Liver (tissue), 7 donors: ENCODE measurements at regions not wholly inside any gene's neighbourhood (a gene's known extent, or its start where the extent isn't known, plus 50 kb on each side); places are given as distances from the start of the nearest gene placed in this dataset.

Source experiments
- DNase-seq: peaks from one replicate; pipeline ENCODE4 v3.0.0-alpha.2; 2017; ENCODE audit warnings: low spot score
- H3K27ac ChIP-seq, 2 donors: one replicate each; pipeline ENCODE4 v1.7.0; 2013; ENCODE audit warnings: inconsistent platforms in 2 of 2, low read length in 2 of 2, control low read depth in 1 of 2, low read depth in 1 of 2, mild to moderate bottlenecking in 1 of 2
- H3K27me3 ChIP-seq, 4 donors: one replicate each; pipeline versions ENCODE4 v1.6.1 to v1.7.0; 2013; ENCODE audit warnings: low read length in 3 of 4, inconsistent platforms in 1 of 4, mild to moderate bottlenecking in 1 of 4, moderate library complexity in 1 of 4; ENCODE audit not compliant: control insufficient read depth in 4 of 4, insufficient read depth in 4 of 4
- H3K36me3 ChIP-seq, 4 donors: one replicate each; pipeline versions ENCODE4 v1.6.1 to v1.7.0; 2013; ENCODE audit warnings: low read length in 3 of 4, mild to moderate bottlenecking in 3 of 4, low read depth in 1 of 4, moderate library complexity in 1 of 4; ENCODE audit not compliant: control insufficient read depth in 4 of 4, insufficient read depth in 3 of 4
- H3K4me1 ChIP-seq, 4 donors: one replicate each; pipeline versions ENCODE4 v1.6.1 to v1.7.0; 2013; ENCODE audit warnings: low read length in 3 of 4, mild to moderate bottlenecking in 3 of 4, moderate library complexity in 1 of 4; ENCODE audit not compliant: control insufficient read depth in 4 of 4, insufficient read depth in 4 of 4
- H3K4me3 ChIP-seq, 3 donors: one replicate each; pipeline versions ENCODE4 v1.6.1 to v1.7.0; 2013; ENCODE audit warnings: low read length in 3 of 3, control low read depth in 1 of 3, low read depth in 1 of 3, mild to moderate bottlenecking in 1 of 3
- H3K9ac ChIP-seq, 2 donors: one replicate each; pipeline ENCODE4 v1.7.0; 2013; ENCODE audit warnings: low read length in 2 of 2, mild to moderate bottlenecking in 2 of 2, moderate library complexity in 2 of 2, control low read depth in 1 of 2, low read depth in 1 of 2
- H3K9me3 ChIP-seq, 4 donors: one replicate each; pipeline versions ENCODE4 v1.6.1 to v1.7.0; 2013; ENCODE audit warnings: low read length in 3 of 4; ENCODE audit not compliant: control insufficient read depth in 4 of 4
- GABPA ChIP-seq, 2 donors: IDR thresholded peaks in 1 of 2; conservative IDR thresholded peaks in 1 of 2; 2 replicates each; pipeline ENCODE4 v1.6.1; 2016; ENCODE audit warnings: antibody characterized with exemption in 2 of 2, mild to moderate bottlenecking in 1 of 2, moderate library complexity in 1 of 2
- HNF4A ChIP-seq, 2 donors: conservative IDR thresholded peaks; 2 replicates each; pipeline ENCODE4 v1.6.1; 2016; ENCODE audit warnings: antibody characterized with exemption in 2 of 2, mild to moderate bottlenecking in 2 of 2
- NR2F2 ChIP-seq: IDR thresholded peaks from 2 replicates; pipeline ENCODE4 v1.6.1; 2016; ENCODE audit warnings: antibody characterized with exemption
- RAD21 ChIP-seq, 2 donors: IDR thresholded peaks; 2 replicates each; pipeline ENCODE4 v1.6.1; 2016; ENCODE audit warnings: antibody characterized with exemption in 2 of 2, mild to moderate bottlenecking in 2 of 2
- SP1 ChIP-seq: IDR thresholded peaks from 2 replicates; pipeline ENCODE4 v1.6.1; 2018; ENCODE audit warnings: antibody characterized with exemption, mild to moderate bottlenecking
- TAF1 ChIP-seq: conservative IDR thresholded peaks from 2 replicates; pipeline ENCODE4 v1.6.1; 2016; ENCODE audit warnings: antibody characterized with exemption, mild to moderate bottlenecking
- WGBS: extraction: QIAGEN DNeasy Blood & Tissue Kit; methylation state at CpG from one replicate; pipeline ENCODE4 v1.1.7; 2013; 5-methylcytosine and 5-hydroxymethylcytosine counted together
- TF ChIP-seq, protein P1 (sequence below): IDR thresholded peaks from 2 replicates; pipeline ENCODE4 v1.6.1; 2016; ENCODE audit warnings: antibody characterized with exemption, mild to moderate bottlenecking
- TF ChIP-seq, protein P2 (sequence below): IDR thresholded peaks from 2 replicates; pipeline ENCODE4 v1.6.1; 2016; ENCODE audit warnings: antibody characterized with exemption
- TF ChIP-seq, protein P3 (sequence below): IDR thresholded peaks from 2 replicates; pipeline ENCODE4 v1.6.1; 2016; ENCODE audit warnings: antibody characterized with exemption
- TF ChIP-seq, protein P4 (sequence below): IDR thresholded peaks from 2 replicates; pipeline ENCODE4 v1.6.1; 2016; ENCODE audit warnings: antibody characterized with exemption
- donor health status: healthy.
- donor health status: healthy.
- donor health status: healthy.
- donor health status: healthy.

DNA sequence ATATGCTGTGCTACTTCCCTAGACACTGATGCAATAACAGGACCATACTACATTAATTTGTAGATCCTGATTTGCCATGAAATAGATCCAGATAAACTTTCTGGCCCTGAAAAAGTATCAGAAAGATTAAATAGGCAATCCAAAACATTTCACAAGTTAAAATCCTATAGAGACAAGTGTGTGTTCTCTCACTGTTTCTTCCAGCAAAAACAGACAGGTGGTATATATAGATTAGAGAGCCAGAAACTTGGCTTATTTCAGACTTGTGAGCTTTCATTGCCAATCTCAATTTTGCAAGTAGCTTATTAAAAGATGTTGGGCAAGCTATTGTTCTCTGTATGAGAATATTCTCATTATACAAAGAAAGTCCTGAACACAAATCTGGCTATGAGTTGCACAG, 289.1 kb upstream of the MANEA start (continued):
- TF ChIP-seq, protein P1, sequence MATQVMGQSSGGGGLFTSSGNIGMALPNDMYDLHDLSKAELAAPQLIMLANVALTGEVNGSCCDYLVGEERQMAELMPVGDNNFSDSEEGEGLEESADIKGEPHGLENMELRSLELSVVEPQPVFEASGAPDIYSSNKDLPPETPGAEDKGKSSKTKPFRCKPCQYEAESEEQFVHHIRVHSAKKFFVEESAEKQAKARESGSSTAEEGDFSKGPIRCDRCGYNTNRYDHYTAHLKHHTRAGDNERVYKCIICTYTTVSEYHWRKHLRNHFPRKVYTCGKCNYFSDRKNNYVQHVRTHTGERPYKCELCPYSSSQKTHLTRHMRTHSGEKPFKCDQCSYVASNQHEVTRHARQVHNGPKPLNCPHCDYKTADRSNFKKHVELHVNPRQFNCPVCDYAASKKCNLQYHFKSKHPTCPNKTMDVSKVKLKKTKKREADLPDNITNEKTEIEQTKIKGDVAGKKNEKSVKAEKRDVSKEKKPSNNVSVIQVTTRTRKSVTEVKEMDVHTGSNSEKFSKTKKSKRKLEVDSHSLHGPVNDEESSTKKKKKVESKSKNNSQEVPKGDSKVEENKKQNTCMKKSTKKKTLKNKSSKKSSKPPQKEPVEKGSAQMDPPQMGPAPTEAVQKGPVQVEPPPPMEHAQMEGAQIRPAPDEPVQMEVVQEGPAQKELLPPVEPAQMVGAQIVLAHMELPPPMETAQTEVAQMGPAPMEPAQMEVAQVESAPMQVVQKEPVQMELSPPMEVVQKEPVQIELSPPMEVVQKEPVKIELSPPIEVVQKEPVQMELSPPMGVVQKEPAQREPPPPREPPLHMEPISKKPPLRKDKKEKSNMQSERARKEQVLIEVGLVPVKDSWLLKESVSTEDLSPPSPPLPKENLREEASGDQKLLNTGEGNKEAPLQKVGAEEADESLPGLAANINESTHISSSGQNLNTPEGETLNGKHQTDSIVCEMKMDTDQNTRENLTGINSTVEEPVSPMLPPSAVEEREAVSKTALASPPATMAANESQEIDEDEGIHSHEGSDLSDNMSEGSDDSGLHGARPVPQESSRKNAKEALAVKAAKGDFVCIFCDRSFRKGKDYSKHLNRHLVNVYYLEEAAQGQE = no peak
- no peak for TF ChIP-seq RAD21 (IDR thresholded peaks at IDR 0.05)

DNA sequence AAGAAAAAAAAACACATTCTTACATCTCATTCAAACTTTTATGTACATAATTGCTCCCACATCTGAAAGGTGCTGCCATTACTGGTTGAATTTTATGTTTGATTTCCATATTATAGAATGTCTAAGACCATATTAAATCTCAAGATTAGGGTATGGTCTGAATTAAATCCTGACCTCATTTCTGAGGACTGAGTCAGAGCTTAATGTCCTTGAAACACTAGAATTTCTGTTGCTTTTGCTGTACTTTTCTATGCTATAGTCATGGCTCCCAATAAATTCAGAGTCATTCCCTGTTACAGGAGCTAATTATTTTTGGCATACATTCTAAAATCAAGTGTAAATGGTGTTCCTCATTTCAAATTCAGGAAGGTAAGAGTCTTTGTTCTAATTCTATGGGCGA, 285.3 kb upstream of the MANEA start:
- TF ChIP-seq NR2F2 (no peak), TAF1 (no peak), SP1 (no peak), RAD21 (IDR thresholded peaks at IDR 0.05) (no peak), GABPA (IDR thresholded peaks at IDR 0.05 in 1 of 2, conservative IDR thresholded peaks at IDR 0.05 in 1 of 2) (no peak)
- TF ChIP-seq, protein P2, sequence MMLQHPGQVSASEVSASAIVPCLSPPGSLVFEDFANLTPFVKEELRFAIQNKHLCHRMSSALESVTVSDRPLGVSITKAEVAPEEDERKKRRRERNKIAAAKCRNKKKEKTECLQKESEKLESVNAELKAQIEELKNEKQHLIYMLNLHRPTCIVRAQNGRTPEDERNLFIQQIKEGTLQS = no peak
- TF ChIP-seq, protein P1 = no peak
- TF ChIP-seq, protein P3, sequence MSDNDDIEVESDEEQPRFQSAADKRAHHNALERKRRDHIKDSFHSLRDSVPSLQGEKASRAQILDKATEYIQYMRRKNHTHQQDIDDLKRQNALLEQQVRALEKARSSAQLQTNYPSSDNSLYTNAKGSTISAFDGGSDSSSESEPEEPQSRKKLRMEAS = no peak

DNA sequence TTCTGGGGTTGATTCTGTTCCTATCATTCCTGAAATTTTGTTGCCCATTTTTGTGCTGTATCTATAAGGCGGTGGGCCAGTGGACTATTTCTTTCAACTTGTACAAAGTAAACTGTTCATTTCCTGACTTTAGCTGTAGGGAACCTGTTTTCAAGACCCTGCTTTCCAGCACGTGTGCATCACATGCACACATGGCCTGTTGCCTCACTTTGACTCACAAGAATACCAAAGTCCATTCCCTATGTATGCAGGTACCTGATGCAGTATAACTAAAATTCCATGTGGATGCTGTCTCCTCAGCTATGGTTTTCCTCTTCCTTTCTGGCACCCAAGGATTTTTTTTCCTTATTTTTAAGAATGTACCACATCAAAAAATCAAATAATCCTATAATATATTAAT, 284.1 kb upstream of the MANEA start:
- Histone ChIP-seq H3K27me3 (no peaks in the 10 kb centered on the region), H3K9me3 (no peaks in the 10 kb centered on the region), H3K4me3 (no peak overlapping the region), H3K36me3 (no peaks in the 10 kb centered on the region), H3K9ac (no peak overlapping the region), H3K27ac (no peak overlapping the region), H3K4me1 (no peaks in the 10 kb centered on the region)
- TF ChIP-seq, protein P4, sequence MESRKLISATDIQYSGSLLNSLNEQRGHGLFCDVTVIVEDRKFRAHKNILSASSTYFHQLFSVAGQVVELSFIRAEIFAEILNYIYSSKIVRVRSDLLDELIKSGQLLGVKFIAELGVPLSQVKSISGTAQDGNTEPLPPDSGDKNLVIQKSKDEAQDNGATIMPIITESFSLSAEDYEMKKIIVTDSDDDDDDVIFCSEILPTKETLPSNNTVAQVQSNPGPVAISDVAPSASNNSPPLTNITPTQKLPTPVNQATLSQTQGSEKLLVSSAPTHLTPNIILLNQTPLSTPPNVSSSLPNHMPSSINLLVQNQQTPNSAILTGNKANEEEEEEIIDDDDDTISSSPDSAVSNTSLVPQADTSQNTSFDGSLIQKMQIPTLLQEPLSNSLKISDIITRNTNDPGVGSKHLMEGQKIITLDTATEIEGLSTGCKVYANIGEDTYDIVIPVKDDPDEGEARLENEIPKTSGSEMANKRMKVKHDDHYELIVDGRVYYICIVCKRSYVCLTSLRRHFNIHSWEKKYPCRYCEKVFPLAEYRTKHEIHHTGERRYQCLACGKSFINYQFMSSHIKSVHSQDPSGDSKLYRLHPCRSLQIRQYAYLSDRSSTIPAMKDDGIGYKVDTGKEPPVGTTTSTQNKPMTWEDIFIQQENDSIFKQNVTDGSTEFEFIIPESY = no peak
- TF ChIP-seq HNF4A (conservative IDR thresholded peaks at IDR 0.05) = peak in 1 of 2 donors; percentile 6
- no peak for DNase-seq
- WGBS = 53% methylated on average over 2 of the region's 2 CpGs

More for the DNA sequence above, 285.3 kb upstream of the MANEA start:
- no peaks in the 10 kb centered on the region for H3K36me3 ChIP-seq
- H3K4me3 ChIP-seq = no peak overlapping the region
- no peak for DNase-seq
- H3K27ac ChIP-seq = no peak overlapping the region
- no peaks in the 10 kb centered on the region for H3K4me1 ChIP-seq
- H3K9me3 ChIP-seq = no peaks in the 10 kb centered on the region
- no peak overlapping the region for H3K9ac ChIP-seq
- 60% methylated on average over 1 of the region's 1 CpG for WGBS
- no peaks in the 10 kb centered on the region for H3K27me3 ChIP-seq
